GM18511 (cell line): ENCODE measurements at regions not wholly inside any gene's neighbourhood (a gene's known extent, or its start where the extent isn't known, plus 50 kb on each side); places are given as distances from the start of the nearest gene placed in this dataset.

ENCODE experiments used
- ATAC-seq: cut with Tn5 transposase; IDR thresholded peaks from one replicate; pipeline ENCODE4 v1.9.1; 2021; ENCODE audit warnings: mild to moderate bottlenecking, moderate library complexity; ENCODE audit not compliant: unreplicated experiment

GRCh38 chr4:89373394-89373793 lies 65.8 kb upstream of the GPRIN3 start:
- no peak for ATAC-seq

- no peak for ATAC-seq
Measured at GRCh38 chr4:89371614-89372013, 64.0 kb upstream of the GPRIN3 start.

GRCh38 chr4:89369581-89369980 lies 62.0 kb upstream of the GPRIN3 start:
- no peak for ATAC-seq

GRCh38 chr4:89368861-89369260 lies 61.3 kb upstream of the GPRIN3 start:
- no peak for ATAC-seq

GRCh38 chr4:89365776-89366175 lies 58.2 kb upstream of the GPRIN3 start:
- ATAC-seq, result no peak

- ATAC-seq, result no peak
Measured at GRCh38 chr4:89365375-89365774, 57.8 kb upstream of the GPRIN3 start.

- no peak for ATAC-seq
Measured at GRCh38 chr4:89364541-89364940, 56.9 kb upstream of the GPRIN3 start.

- ATAC-seq, result no peak
Measured at GRCh38 chr4:89363786-89364185, 56.2 kb upstream of the GPRIN3 start.

- ATAC-seq, result no peak
Measured at GRCh38 chr4:89358935-89359638, 51.5 kb upstream of the GPRIN3 start.

GRCh38 chr4:89357787-89358186 lies 50.2 kb upstream of the GPRIN3 start:
- ATAC-seq, result no peak
